Endothelial cell of umbilical vein (primary cell): ENCODE measurements at regions not wholly inside any gene's neighbourhood (a gene's known extent, or its start where the extent isn't known, plus 50 kb on each side); places are given as distances from the start of the nearest gene placed in this dataset.
"Not testable (repeated sequence)": the region's sequence is repeated elsewhere in the genome, so short reads cannot be mapped to it uniquely, and the experiment has no call there.

Source experiments
- BruUV-seq: library from RNA; stranded (reverse); fragments of 400-500 nt; replicated peaks from 2 replicates; lab custom pipeline; 2021; lab: Mats Ljungman, UMichigan
- CTCF ChIA-PET: fragments of 300-600, 350-600 bp; sonication (Branson Sonifier 250); formaldehyde crosslinking; loops from one replicate; lab custom pipeline; 2021; ENCODE audit warnings: antibody characterized with exemption, inconsistent platforms; lab: Charles Lee
- POLR2A ChIA-PET: fragments of 300-600, 350-600 bp; sonication (Branson Sonifier 250); formaldehyde crosslinking; loops from one replicate; lab custom pipeline; 2021; ENCODE audit warnings: antibody characterized with exemption, inconsistent platforms; lab: Charles Lee
- DNase-seq: peaks from one replicate; pipeline ENCODE4 v3.0.0-alpha.2; 2011; ENCODE audit warnings: low read depth, low spot score
- FAIRE-seq: peaks from 2 replicates; lab custom pipeline; 2011; peaks lifted over from hg19 to GRCh38; lab: Jason Lieb, UNC
- H2AFZ ChIP-seq: 2 replicates; pipeline ENCODE4 v1.6.0; 2012; ENCODE audit warnings: low read depth, low read length, control low read depth, inconsistent platforms
- H3K27ac ChIP-seq: 2 replicates; pipeline ENCODE4 v1.5.1; 2011; ENCODE audit warnings: low read depth, mild to moderate bottlenecking, control low read depth, low read length, moderate library complexity; ENCODE audit not compliant: insufficient read depth
- H3K27me3 ChIP-seq, 2 experiments: 2 replicates each; pipeline versions ENCODE4 v1.6.0 to v1.6.1; 2011; ENCODE audit warnings: low read length in 2 of 2, mixed read lengths in 1 of 2; ENCODE audit not compliant: control insufficient read depth in 2 of 2, insufficient read depth in 2 of 2
- H3K36me3 ChIP-seq, 2 experiments: 2 replicates in 1 of 2; 3 replicates in 1 of 2; pipeline ENCODE4 v1.5.1; 2011; ENCODE audit warnings: low read length in 2 of 2, mild to moderate bottlenecking in 1 of 2, moderate library complexity in 1 of 2; ENCODE audit not compliant: control insufficient read depth in 2 of 2, insufficient read depth in 2 of 2; ENCODE audit errors: extremely low read depth in 1 of 2
- H3K4me1 ChIP-seq: 3 replicates; pipeline ENCODE4 v1.5.1; 2011; ENCODE audit warnings: mild to moderate bottlenecking, low read length; ENCODE audit not compliant: control insufficient read depth, insufficient read depth; ENCODE audit errors: extremely low read depth
- H3K4me2 ChIP-seq: 2 replicates; pipeline ENCODE4 v1.6.1; 2011; ENCODE audit warnings: low read length, control low read depth, mixed read lengths; ENCODE audit not compliant: insufficient read depth
- H3K4me3 ChIP-seq, 3 experiments: fragments of 200-600 bp in 1 of 3; sonication (generic), shearing (Covaris generic) in 1 of 3; replicated peaks in 1 of 3; 2 replicates each; pipeline ENCODE4 v1.5.1; 2011 to 2016; ENCODE audit warnings: control low read depth in 3 of 3, low read length in 3 of 3, mild to moderate bottlenecking in 2 of 3, inconsistent platforms in 1 of 3, low read depth in 1 of 3, moderate library complexity in 1 of 3; ENCODE audit not compliant: insufficient read depth in 1 of 3
- H3K79me2 ChIP-seq: 2 replicates; pipeline ENCODE4 v1.6.0; 2012; ENCODE audit warnings: low read length, inconsistent platforms; ENCODE audit not compliant: control insufficient read depth, insufficient read depth
- H3K9ac ChIP-seq: replicated peaks from 2 replicates; pipeline ENCODE3; 2011; ENCODE audit warnings: low read length, control low read depth; ENCODE audit not compliant: insufficient read depth; ENCODE audit errors: extremely low read depth
- H3K9me1 ChIP-seq: replicated peaks from 3 replicates; pipeline ENCODE4 v1.6.0; 2011; ENCODE audit warnings: mild to moderate bottlenecking, low read length; ENCODE audit not compliant: control insufficient read depth, insufficient read depth; ENCODE audit errors: extremely low read depth
- H3K9me3 ChIP-seq: replicated peaks from 2 replicates; pipeline ENCODE4 v1.5.1; 2012; ENCODE audit warnings: low read length, inconsistent platforms; ENCODE audit not compliant: control insufficient read depth, insufficient read depth
- H4K20me1 ChIP-seq: replicated peaks from 2 replicates; pipeline ENCODE3; 2011; ENCODE audit warnings: mild to moderate bottlenecking, low read length; ENCODE audit not compliant: control insufficient read depth, insufficient read depth; ENCODE audit errors: extremely low read depth
- CTCF ChIP-seq, 2 donors: IDR thresholded peaks; 1 replicate in 1 of 2; 2 replicates in 1 of 2; pipeline ENCODE4 v1.5.1; 2011; ENCODE audit warnings: low read length in 2 of 2, mild to moderate bottlenecking in 2 of 2, moderate library complexity in 2 of 2, control low read depth in 1 of 2, inconsistent platforms in 1 of 2, low read depth in 1 of 2; ENCODE audit not compliant: insufficient read depth in 1 of 2; ENCODE audit errors: extremely low read depth in 1 of 2
- EZH2 ChIP-seq: IDR thresholded peaks from 2 replicates; pipeline ENCODE4 v1.6.1; 2012; ENCODE audit warnings: borderline replicate concordance, low read depth, mild to moderate bottlenecking, moderate library complexity, low read length, inconsistent platforms; ENCODE audit not compliant: severe bottlenecking
- FOS ChIP-seq: IDR thresholded peaks from 2 replicates; pipeline ENCODE4 v1.6.1; 2011; ENCODE audit warnings: mild to moderate bottlenecking, low read length, moderate library complexity, borderline replicate concordance; ENCODE audit not compliant: insufficient read depth
- GATA2 ChIP-seq: IDR thresholded peaks from 2 replicates; pipeline ENCODE4 v1.7.0; 2011; ENCODE audit warnings: low read depth, mild to moderate bottlenecking, moderate library complexity, mixed read lengths, low read length; ENCODE audit not compliant: insufficient read length, insufficient read depth
- JUN ChIP-seq: IDR thresholded peaks from 2 replicates; pipeline ENCODE4 v1.6.1; 2011; ENCODE audit warnings: borderline replicate concordance, low read depth; ENCODE audit not compliant: insufficient read length, insufficient read depth
- MAX ChIP-seq: IDR thresholded peaks from 2 replicates; pipeline ENCODE4 v1.6.1; 2011; ENCODE audit not compliant: insufficient read depth, insufficient read length
- MYC ChIP-seq: IDR thresholded peaks from one replicate; pipeline ENCODE4 v1.6.1; 2011; ENCODE audit warnings: mild to moderate bottlenecking, low read depth, low read length
- POLR2A ChIP-seq: IDR thresholded peaks from 2 replicates; pipeline ENCODE4 v1.6.1; 2012; ENCODE audit warnings: low read depth, mild to moderate bottlenecking, control low read depth, low read length
- POLR2AphosphoS5 ChIP-seq: IDR thresholded peaks from 2 replicates; pipeline ENCODE4 v1.6.1; 2012; ENCODE audit warnings: low read depth, mild to moderate bottlenecking, control low read depth, low read length, moderate library complexity; ENCODE audit not compliant: insufficient read depth
- dilution Hi-C: fragments of 300-500 bp; cut with MboI; formaldehyde crosslinking; loops from one replicate; pipeline ENCODE4 v1.15.0; 2019; ENCODE audit warnings: low sequenced_read_pairs; ENCODE audit not compliant: extremely low pct_ligation_motif_present
- intact Hi-C: fragments of 100-400 bp; cut with micrococcal nuclease; formaldehyde crosslinking; loops from one replicate; pipeline ENCODE4 v1.10.0; 2022

GRCh38 chr5:84436866-84437265 lies 52.2 kb upstream of the EDIL3 start:
- no peak overlapping the region for H3K27ac ChIP-seq
- H3K4me2 ChIP-seq: no peak overlapping the region
- no peaks in the 10 kb centered on the region for H3K27me3 ChIP-seq
- H3K9me3 ChIP-seq: no peaks in the 10 kb centered on the region
- dilution Hi-C loops (no loop called here), intact Hi-C loops (no loop called here)
- no peak for DNase-seq
- H3K4me1 ChIP-seq: peaks cover 6% of the 10 kb centered on the region
- ChIA-PET CTCF (interaction anchor here (0.7 kb wide), 1 partner anchor 243 kb away, joined by 3 read pairs; no protein-coding TSS in a partner anchor), POLR2A (no interaction called here)
- no peak overlapping the region for H2AFZ ChIP-seq
- BruUV-seq: no TSS peak
- no peaks in the 10 kb centered on the region for H3K79me2 ChIP-seq
- H4K20me1 ChIP-seq: no peaks in the 10 kb centered on the region
- TF ChIP-seq CTCF (IDR thresholded peaks at IDR 0.05; ENCODE audit: extremely low read depth in 1 of 2, insufficient read depth in 1 of 2, low read depth in 1 of 2, low read length in 2 of 2) (no peak), MAX (no peak), POLR2A (no peak), EZH2 (no peak), FOS (no peak), MYC (no peak), JUN (no peak), POLR2AphosphoS5 (no peak), GATA2 (no peak)
- no peak for FAIRE-seq
- no peaks in the 10 kb centered on the region for H3K36me3 ChIP-seq
- H3K4me3 ChIP-seq: no peak overlapping the region
- no peaks in the 10 kb centered on the region for H3K9me1 ChIP-seq
- H3K9ac ChIP-seq: no peak overlapping the region

DNA sequence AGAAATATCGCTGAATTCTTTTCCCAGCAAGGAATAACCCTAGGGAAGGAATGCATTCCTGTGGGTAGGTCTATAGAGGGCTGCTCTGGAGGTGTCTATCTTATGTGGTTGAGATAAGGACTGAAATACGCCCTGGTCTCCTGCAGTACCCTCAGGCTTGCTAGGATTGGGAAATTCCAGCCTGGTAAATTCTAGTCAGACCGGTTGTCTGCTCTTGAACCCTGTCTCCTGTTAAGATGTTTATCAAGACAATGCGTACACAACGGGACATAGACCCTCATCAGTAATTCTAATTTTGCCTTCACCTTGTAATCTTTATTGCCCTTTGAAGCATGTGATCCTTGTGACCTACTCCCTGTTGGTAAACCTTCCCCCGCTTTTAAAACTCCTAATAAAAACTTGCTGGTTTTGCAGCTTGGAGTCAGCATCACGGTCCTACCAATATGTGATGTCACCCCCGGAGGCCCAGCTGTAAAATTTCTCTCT lies 51.2 kb upstream of the EDIL3 start:
- BruUV-seq, FAIRE-seq, H4K20me1 ChIP-seq, H3K36me3 ChIP-seq, H3K4me1 ChIP-seq, H2AFZ ChIP-seq, H3K4me2 ChIP-seq, H3K9me3 ChIP-seq, H3K27ac ChIP-seq, H3K4me3 ChIP-seq, H3K79me2 ChIP-seq, dilution Hi-C loops, H3K27me3 ChIP-seq, DNase-seq, H3K9me1 ChIP-seq, POLR2A ChIA-PET, intact Hi-C loops, H3K9ac ChIP-seq: not testable (repeated sequence)
- CTCF ChIA-PET: interaction anchor here (0.5 kb wide), 1 partner anchor 10 kb away, joined by 3 read pairs; no protein-coding TSS in a partner anchor
